ENCODE measurements at regions not wholly inside any gene's neighbourhood (a gene's known extent, or its start where the extent isn't known, plus 50 kb on each side); places are given as distances from the start of the nearest gene placed in this dataset.

GRCh38 chr4:181234951-181235680, 1008.1 kb upstream of the TENM3 start:
- H3K27ac Mint-ChIP-seq: no peak overlapping the region
- H3K27me3 Mint-ChIP-seq: no peaks in the 10 kb centered on the region
- no peaks in the 10 kb centered on the region for H3K9me3 Mint-ChIP-seq
- no peaks in the 10 kb centered on the region for H3K36me3 Mint-ChIP-seq (ENCODE audit: low read depth)
- no peak for DNase-seq
- H3K4me1 Mint-ChIP-seq (ENCODE audit: low read depth): no peaks in the 10 kb centered on the region
- no peak overlapping the region for H3K4me3 Mint-ChIP-seq

- H3K36me3 Mint-ChIP-seq (ENCODE audit: low read depth): no peaks in the 10 kb centered on the region
- no peak for DNase-seq
- no peaks in the 10 kb centered on the region for H3K27me3 Mint-ChIP-seq
- H3K27ac Mint-ChIP-seq: no peak overlapping the region
- no peaks in the 10 kb centered on the region for H3K9me3 Mint-ChIP-seq
- no peak overlapping the region for H3K4me3 Mint-ChIP-seq
- no peaks in the 10 kb centered on the region for H3K4me1 Mint-ChIP-seq (ENCODE audit: low read depth)
These were observed 997.9 kb upstream of the TENM3 start for GRCh38 chr4:181245326-181245725.

DNA sequence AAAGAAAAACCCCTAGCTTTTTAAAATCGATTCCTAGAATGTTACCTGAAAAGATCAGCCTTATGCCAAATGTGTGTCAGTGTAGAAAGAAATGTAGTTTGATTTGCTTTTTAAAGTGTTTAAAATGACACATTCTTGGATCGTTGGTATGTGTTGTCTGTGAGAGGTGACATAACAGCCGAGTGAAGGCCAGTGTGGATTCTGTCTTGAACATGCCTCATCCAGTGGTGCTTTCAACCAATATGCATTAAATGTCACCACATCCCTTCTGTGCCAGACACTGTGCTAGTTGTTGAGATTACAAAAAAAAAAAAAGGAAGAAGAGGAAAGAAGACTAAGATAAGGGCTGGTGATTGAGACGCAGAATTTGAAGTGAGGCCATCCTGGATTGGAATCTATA, 994.2 kb upstream of the TENM3 start:
- H3K27ac Mint-ChIP-seq: no peak overlapping the region
- DNase-seq: no peak
- H3K27me3 Mint-ChIP-seq: no peaks in the 10 kb centered on the region
- no peaks in the 10 kb centered on the region for H3K36me3 Mint-ChIP-seq (ENCODE audit: low read depth)
- peaks cover 5% of the 10 kb centered on the region for H3K9me3 Mint-ChIP-seq
- no peak overlapping the region for H3K4me3 Mint-ChIP-seq
- no peaks in the 10 kb centered on the region for H3K4me1 Mint-ChIP-seq (ENCODE audit: low read depth)

GRCh38 chr4:181254771-181255170, 988.4 kb upstream of the TENM3 start:
- Mint-ChIP-seq H3K4me3 (no peak overlapping the region), H3K36me3 (ENCODE audit: low read depth) (no peaks in the 10 kb centered on the region), H3K27me3 (no peaks in the 10 kb centered on the region), H3K4me1 (ENCODE audit: low read depth) (no peaks in the 10 kb centered on the region), H3K27ac (no peak overlapping the region), H3K9me3 (peaks cover 8% of the 10 kb centered on the region)
- DNase-seq: no peak

DNA sequence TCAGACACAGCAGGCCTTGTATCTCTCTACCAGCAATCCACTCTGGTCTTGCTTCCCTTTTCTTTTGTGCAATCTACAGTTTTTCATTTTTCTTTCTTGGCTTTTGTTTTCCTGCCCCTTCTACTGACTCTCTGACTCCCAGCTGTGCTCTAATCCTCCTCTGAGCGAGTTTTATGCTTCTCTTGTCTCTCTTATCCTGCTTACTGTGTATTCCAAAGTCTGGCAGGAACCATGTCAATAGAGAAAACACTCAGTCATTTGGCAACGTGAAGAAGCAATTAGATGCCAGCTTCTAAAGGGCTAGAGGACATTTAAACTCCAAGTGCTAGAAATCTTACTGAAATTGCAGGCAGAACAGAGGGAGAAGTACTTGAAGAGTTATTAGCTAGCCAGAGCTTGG, 984.6 kb upstream of the TENM3 start:
- Mint-ChIP-seq H3K9me3 (peaks cover 2% of the 10 kb centered on the region), H3K27ac (no peak overlapping the region), H3K4me3 (no peak overlapping the region), H3K27me3 (no peaks in the 10 kb centered on the region), H3K4me1 (ENCODE audit: low read depth) (no peaks in the 10 kb centered on the region), H3K36me3 (ENCODE audit: low read depth) (no peaks in the 10 kb centered on the region)
- DNase-seq: no peak

- Mint-ChIP-seq H3K27ac (no peak overlapping the region), H3K4me1 (ENCODE audit: low read depth) (no peaks in the 10 kb centered on the region), H3K9me3 (peaks cover 2% of the 10 kb centered on the region), H3K27me3 (no peaks in the 10 kb centered on the region), H3K4me3 (no peak overlapping the region), H3K36me3 (ENCODE audit: low read depth) (no peaks in the 10 kb centered on the region)
- no peak for DNase-seq
These were observed 984.0 kb upstream of the TENM3 start for GRCh38 chr4:181259081-181259709.

GRCh38 chr4:181261279-181261678, 981.9 kb upstream of the TENM3 start:
- Mint-ChIP-seq H3K4me1 (ENCODE audit: low read depth) (no peaks in the 10 kb centered on the region), H3K27ac (no peak overlapping the region), H3K4me3 (no peak overlapping the region), H3K27me3 (no peaks in the 10 kb centered on the region), H3K36me3 (ENCODE audit: low read depth) (no peaks in the 10 kb centered on the region), H3K9me3 (peaks cover 2% of the 10 kb centered on the region)
- DNase-seq: no peak

GRCh38 chr4:181264893-181265292, 978.3 kb upstream of the TENM3 start:
- H3K36me3 Mint-ChIP-seq (ENCODE audit: low read depth): no peaks in the 10 kb centered on the region
- H3K9me3 Mint-ChIP-seq: peaks cover 1% of the 10 kb centered on the region
- H3K27me3 Mint-ChIP-seq: no peaks in the 10 kb centered on the region
- no peak overlapping the region for H3K27ac Mint-ChIP-seq
- no peak overlapping the region for H3K4me3 Mint-ChIP-seq
- no peak for DNase-seq
- H3K4me1 Mint-ChIP-seq (ENCODE audit: low read depth): no peaks in the 10 kb centered on the region

DNA sequence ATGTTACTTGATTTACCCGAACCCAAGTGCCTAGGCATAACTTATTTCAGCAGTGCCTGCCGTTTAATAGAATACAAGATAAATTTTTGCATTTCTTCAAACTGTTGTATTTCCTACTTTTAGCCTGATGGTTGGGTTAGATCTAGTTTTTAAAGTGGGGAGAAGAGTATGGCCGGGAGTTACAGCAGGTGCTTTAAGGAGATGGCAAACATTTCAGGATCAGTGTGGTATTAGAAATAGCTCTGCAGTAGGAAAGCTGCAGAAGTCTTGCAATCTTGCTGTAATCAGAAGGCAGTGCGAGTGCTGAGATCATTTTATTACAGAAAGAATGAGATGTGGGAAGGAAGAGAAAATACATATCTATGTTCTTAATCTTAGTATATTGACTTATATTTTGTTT, 977.8 kb upstream of the TENM3 start:
- DNase-seq: no peak
- no peak overlapping the region for H3K27ac Mint-ChIP-seq
- H3K4me1 Mint-ChIP-seq (ENCODE audit: low read depth): no peaks in the 10 kb centered on the region
- H3K27me3 Mint-ChIP-seq: no peaks in the 10 kb centered on the region
- no peak overlapping the region for H3K4me3 Mint-ChIP-seq
- peaks cover 1% of the 10 kb centered on the region for H3K9me3 Mint-ChIP-seq
- H3K36me3 Mint-ChIP-seq (ENCODE audit: low read depth): no peaks in the 10 kb centered on the region

DNA sequence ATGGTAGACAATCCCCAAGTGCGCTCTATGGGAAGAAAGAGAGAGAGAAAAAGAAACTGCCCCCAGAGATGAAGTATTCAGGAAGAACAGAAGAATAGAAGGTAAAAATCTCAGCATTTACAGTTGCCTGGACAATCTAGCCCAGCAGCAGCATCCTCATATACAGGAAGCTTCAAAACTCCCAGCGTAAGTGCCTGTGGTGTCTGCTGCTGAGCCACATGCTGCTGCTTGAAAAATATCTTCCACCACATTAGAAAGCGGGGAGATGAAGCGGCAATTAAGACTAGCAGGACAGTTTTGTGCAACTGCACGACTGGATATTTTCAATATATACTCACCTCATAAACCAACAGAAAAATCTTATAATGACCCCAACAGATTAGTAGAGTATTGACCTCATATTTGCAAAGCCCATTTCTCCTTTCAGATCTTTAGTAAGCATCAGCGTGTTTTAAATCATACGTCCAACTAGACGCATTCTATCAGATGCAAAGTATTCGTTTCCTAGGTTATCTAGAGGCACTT, 972.0 kb upstream of the TENM3 start:
- Mint-ChIP-seq H3K36me3 (ENCODE audit: low read depth) (no peaks in the 10 kb centered on the region), H3K9me3 (peaks cover 3% of the 10 kb centered on the region), H3K27me3 (no peaks in the 10 kb centered on the region), H3K4me1 (ENCODE audit: low read depth) (no peaks in the 10 kb centered on the region), H3K4me3 (no peak overlapping the region), H3K27ac (no peak overlapping the region)
- DNase-seq: no peak

GRCh38 chr4:181272422-181272821, 970.8 kb upstream of the TENM3 start:
- H3K4me3 Mint-ChIP-seq: no peak overlapping the region
- no peaks in the 10 kb centered on the region for H3K4me1 Mint-ChIP-seq (ENCODE audit: low read depth)
- no peak overlapping the region for H3K27ac Mint-ChIP-seq
- H3K36me3 Mint-ChIP-seq (ENCODE audit: low read depth): no peaks in the 10 kb centered on the region
- H3K27me3 Mint-ChIP-seq: no peaks in the 10 kb centered on the region
- DNase-seq: no peak
- peaks cover 3% of the 10 kb centered on the region for H3K9me3 Mint-ChIP-seq

GRCh38 chr4:181278941-181279340, 964.3 kb upstream of the TENM3 start:
- H3K4me1 Mint-ChIP-seq (ENCODE audit: low read depth): no peaks in the 10 kb centered on the region
- H3K36me3 Mint-ChIP-seq (ENCODE audit: low read depth): no peaks in the 10 kb centered on the region
- no peak overlapping the region for H3K27ac Mint-ChIP-seq
- no peak overlapping the region for H3K4me3 Mint-ChIP-seq
- H3K27me3 Mint-ChIP-seq: no peaks in the 10 kb centered on the region
- H3K9me3 Mint-ChIP-seq: peaks cover 2% of the 10 kb centered on the region
- no peak for DNase-seq

- Mint-ChIP-seq H3K4me3 (no peak overlapping the region), H3K9me3 (peaks cover 2% of the 10 kb centered on the region), H3K27ac (no peak overlapping the region), H3K27me3 (no peaks in the 10 kb centered on the region), H3K4me1 (ENCODE audit: low read depth) (no peaks in the 10 kb centered on the region), H3K36me3 (ENCODE audit: low read depth) (no peaks in the 10 kb centered on the region)
- no peak for DNase-seq
These were observed 961.8 kb upstream of the TENM3 start for GRCh38 chr4:181281451-181281850.

- DNase-seq: no peak
- Mint-ChIP-seq H3K4me3 (no peak overlapping the region), H3K27ac (no peak overlapping the region), H3K9me3 (no peaks in the 10 kb centered on the region), H3K4me1 (ENCODE audit: low read depth) (no peaks in the 10 kb centered on the region), H3K36me3 (ENCODE audit: low read depth) (no peaks in the 10 kb centered on the region), H3K27me3 (no peaks in the 10 kb centered on the region)
These were observed 954.0 kb upstream of the TENM3 start for GRCh38 chr4:181289198-181289597.

- no peaks in the 10 kb centered on the region for H3K27me3 Mint-ChIP-seq
- H3K4me1 Mint-ChIP-seq (ENCODE audit: low read depth): no peaks in the 10 kb centered on the region
- H3K27ac Mint-ChIP-seq: no peak overlapping the region
- no peak overlapping the region for H3K4me3 Mint-ChIP-seq
- H3K36me3 Mint-ChIP-seq (ENCODE audit: low read depth): no peaks in the 10 kb centered on the region
- DNase-seq: no peak
- H3K9me3 Mint-ChIP-seq: no peaks in the 10 kb centered on the region
These were observed 951.6 kb upstream of the TENM3 start for GRCh38 chr4:181291615-181292014.
